ENCODE measurements at regions not wholly inside any gene's neighbourhood (a gene's known extent, or its start where the extent isn't known, plus 50 kb on each side); places are given as distances from the start of the nearest gene placed in this dataset.

DNA sequence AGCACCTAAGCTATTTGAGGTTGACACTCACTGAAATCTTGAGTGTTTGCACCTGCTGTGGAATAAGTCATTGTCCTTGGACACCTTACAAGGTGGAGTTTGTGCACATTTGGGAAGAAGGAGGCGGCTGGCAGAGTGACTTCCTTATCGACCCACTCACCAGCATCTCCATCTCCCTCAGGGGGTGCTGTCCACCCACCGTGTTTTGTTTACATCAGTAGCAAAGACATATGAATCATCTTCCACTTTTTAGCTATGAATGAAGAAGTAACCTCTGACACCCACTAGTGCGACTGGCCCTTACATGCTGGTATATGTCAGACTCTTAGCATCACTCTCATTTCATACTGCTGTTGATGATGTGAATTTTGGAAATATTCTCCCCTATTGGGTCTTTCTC is 119.5 kb upstream of the SGK1 start:
- TF ChIP-seq PHB (CRISPR knock-in tag; IDR thresholded peaks at IDR 0.05) (no peak), RBM14 (IDR thresholded peaks at IDR 0.05; ENCODE audit: borderline replicate concordance, insufficient read depth, low read depth, low read length) (no peak), SNRNP70 (optimal IDR thresholded peaks at IDR 0.05; ENCODE audit: low read depth, low read length) (no peak), TBP (optimal IDR thresholded peaks at IDR 0.05; ENCODE audit: low read depth, low read length) (no peak), HCFC1 (IDR thresholded peaks at IDR 0.05; ENCODE audit: low read depth, low read length) (no peak), POLR2AphosphoS5 (IDR thresholded peaks at IDR 0.05; ENCODE audit: control insufficient read depth, insufficient read depth, low read depth, low read length) (no peak)
- TF ChIP-seq, protein P1, sequence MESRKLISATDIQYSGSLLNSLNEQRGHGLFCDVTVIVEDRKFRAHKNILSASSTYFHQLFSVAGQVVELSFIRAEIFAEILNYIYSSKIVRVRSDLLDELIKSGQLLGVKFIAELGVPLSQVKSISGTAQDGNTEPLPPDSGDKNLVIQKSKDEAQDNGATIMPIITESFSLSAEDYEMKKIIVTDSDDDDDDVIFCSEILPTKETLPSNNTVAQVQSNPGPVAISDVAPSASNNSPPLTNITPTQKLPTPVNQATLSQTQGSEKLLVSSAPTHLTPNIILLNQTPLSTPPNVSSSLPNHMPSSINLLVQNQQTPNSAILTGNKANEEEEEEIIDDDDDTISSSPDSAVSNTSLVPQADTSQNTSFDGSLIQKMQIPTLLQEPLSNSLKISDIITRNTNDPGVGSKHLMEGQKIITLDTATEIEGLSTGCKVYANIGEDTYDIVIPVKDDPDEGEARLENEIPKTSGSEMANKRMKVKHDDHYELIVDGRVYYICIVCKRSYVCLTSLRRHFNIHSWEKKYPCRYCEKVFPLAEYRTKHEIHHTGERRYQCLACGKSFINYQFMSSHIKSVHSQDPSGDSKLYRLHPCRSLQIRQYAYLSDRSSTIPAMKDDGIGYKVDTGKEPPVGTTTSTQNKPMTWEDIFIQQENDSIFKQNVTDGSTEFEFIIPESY (CRISPR knock-in tag; IDR thresholded peaks at IDR 0.05): no peak
